Neural cell (in vitro differentiated cells): ENCODE measurements at regions not wholly inside any gene's neighbourhood (a gene's known extent, or its start where the extent isn't known, plus 50 kb on each side); places are given as distances from the start of the nearest gene placed in this dataset.

Source experiments
- H2AFZ ChIP-seq: fragments of 200-600, 300-800 bp; sonication (generic), shearing (Covaris generic); 2 replicates; pipeline ENCODE4 v1.6.0; 2014; ENCODE audit warnings: low read depth, mild to moderate bottlenecking, antibody characterized with exemption, low read length, moderate library complexity
- H3F3A ChIP-seq: fragments of 200-600 bp; shearing (Covaris generic); 2 replicates; pipeline ENCODE4 v1.6.1; 2016; ENCODE audit warnings: mild to moderate bottlenecking, moderate library complexity, mixed read lengths, antibody characterized with exemption, low read length; ENCODE audit not compliant: insufficient read depth, poor library complexity, severe bottlenecking
- H3K27ac ChIP-seq: fragments of 200-600, 300-800 bp; sonication (generic), shearing (Covaris generic); 2 replicates; pipeline ENCODE4 v1.5.1; 2014; ENCODE audit warnings: mild to moderate bottlenecking, low read length, moderate library complexity
- H3K27me3 ChIP-seq: fragments of 300-800, 200-600 bp; sonication (generic), shearing (Covaris generic); 2 replicates; pipeline ENCODE4 v1.6.0; 2014; ENCODE audit warnings: mild to moderate bottlenecking, low read depth, low read length, moderate library complexity; ENCODE audit not compliant: insufficient read depth
- H3K36me3 ChIP-seq: fragments of 300-800, 200-600 bp; sonication (generic), shearing (Covaris generic); 2 replicates; pipeline ENCODE4 v1.5.1; 2014; ENCODE audit warnings: mild to moderate bottlenecking, antibody characterized with exemption, low read length, moderate library complexity; ENCODE audit not compliant: insufficient read depth
- H3K4me2 ChIP-seq: fragments of 300-800, 200-600 bp; sonication (generic), shearing (Covaris generic); 2 replicates; pipeline ENCODE4 v1.6.0; 2014; ENCODE audit warnings: mild to moderate bottlenecking, low read length
- H3K4me3 ChIP-seq: fragments of 300-800, 200-600 bp; sonication (generic), shearing (Covaris generic); 2 replicates; pipeline ENCODE4 v1.5.1; 2014; ENCODE audit warnings: mild to moderate bottlenecking, low read length, moderate library complexity
- H3K79me2 ChIP-seq: fragments of 200-600 bp; shearing (Covaris generic); replicated peaks from 2 replicates; pipeline ENCODE4 v1.6.0; 2014; ENCODE audit warnings: mild to moderate bottlenecking, low read length, moderate library complexity; ENCODE audit not compliant: insufficient read depth
- H3K9ac ChIP-seq: fragments of 300-800, 200-600 bp; sonication (generic), shearing (Covaris generic); 2 replicates; pipeline ENCODE4 v1.6.1; 2016; ENCODE audit warnings: mild to moderate bottlenecking, low read length, mixed read lengths
- H3K9me2 ChIP-seq: fragments of 200-600 bp; shearing (Covaris generic); 2 replicates; pipeline ENCODE4 v1.6.1; 2016; ENCODE audit warnings: mild to moderate bottlenecking, low read length, mixed read lengths; ENCODE audit not compliant: insufficient read depth
- H3K9me3 ChIP-seq: fragments of 200-600, 300-800 bp; sonication (generic), shearing (Covaris generic); 2 replicates; pipeline ENCODE4 v1.6.1; 2016; ENCODE audit warnings: mild to moderate bottlenecking, mixed run types, low read length, moderate library complexity, mixed read lengths
- H4K20me1 ChIP-seq: fragments of 200-600 bp; shearing (Covaris generic); 2 replicates; pipeline ENCODE4 v1.6.1; 2016; ENCODE audit warnings: mild to moderate bottlenecking, mixed run types; ENCODE audit not compliant: insufficient read depth
- EP300 ChIP-seq: fragments of 450-650 bp; conservative IDR thresholded peaks from 2 replicates; pipeline ENCODE4 v1.6.1; 2014; ENCODE audit warnings: antibody characterized with exemption, mild to moderate bottlenecking, moderate library complexity; ENCODE audit not compliant: poor library complexity, severe bottlenecking
- EZH2 ChIP-seq: fragments of 200-600, 300-800 bp; shearing (Covaris generic), sonication (generic); IDR thresholded peaks from 2 replicates; pipeline ENCODE4 v1.6.1; 2014; ENCODE audit warnings: antibody characterized with exemption, low read length, borderline replicate concordance, mild to moderate bottlenecking; ENCODE audit not compliant: insufficient read depth, poor library complexity, severe bottlenecking
- MXI1 ChIP-seq: fragments of 450-650 bp; conservative IDR thresholded peaks from 2 replicates; pipeline ENCODE4 v1.6.1; 2014; ENCODE audit warnings: antibody characterized with exemption, mild to moderate bottlenecking; ENCODE audit not compliant: poor library complexity, severe bottlenecking
- POLR2AphosphoS5 ChIP-seq: IDR thresholded peaks from 2 replicates; pipeline ENCODE4 v1.6.1; 2012
- RAD21 ChIP-seq: fragments of 450-650 bp; conservative IDR thresholded peaks from 2 replicates; pipeline ENCODE4 v1.6.1; 2014; ENCODE audit warnings: antibody characterized with exemption, mild to moderate bottlenecking, moderate library complexity
- SMC3 ChIP-seq: fragments of 450-650 bp; conservative IDR thresholded peaks from 2 replicates; pipeline ENCODE4 v1.6.1; 2014; ENCODE audit warnings: antibody characterized with exemption, mild to moderate bottlenecking, moderate library complexity; ENCODE audit not compliant: poor library complexity
- TAF1 ChIP-seq: IDR thresholded peaks from 2 replicates; pipeline ENCODE4 v1.6.1; 2012; ENCODE audit warnings: low read depth
- TF ChIP-seq, protein P1 (sequence below): IDR thresholded peaks from 2 replicates; pipeline ENCODE4 v1.6.1; 2012; ENCODE audit warnings: borderline replicate concordance
- TF ChIP-seq, protein P2 (sequence below): fragments of 450-650 bp; IDR thresholded peaks from 2 replicates; pipeline ENCODE4 v1.5.1; 2014; ENCODE audit warnings: antibody characterized with exemption, mild to moderate bottlenecking, moderate library complexity; ENCODE audit not compliant: poor library complexity, severe bottlenecking

DNA sequence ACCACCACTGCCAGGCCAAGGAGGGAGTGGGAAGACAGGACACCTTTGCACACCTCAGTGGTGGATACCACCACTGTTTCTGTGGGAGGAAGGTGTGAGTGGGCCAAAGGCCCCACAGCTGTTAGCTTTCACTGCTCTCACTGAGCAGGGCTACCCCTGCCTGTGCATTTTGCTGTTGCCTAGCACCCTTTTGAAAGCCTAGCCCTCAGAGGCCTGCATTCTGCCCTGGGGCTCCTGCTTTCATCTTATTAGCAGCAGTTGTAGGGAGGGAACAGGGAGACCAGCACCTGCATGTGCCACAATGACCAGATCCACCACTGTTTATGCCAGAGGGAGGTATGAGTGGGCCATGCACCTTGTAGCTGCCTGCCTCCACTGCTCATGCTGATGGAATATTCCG, 110.9 kb upstream of the C21orf91 start:
- Histone ChIP-seq H3K36me3 (no peaks in the 10 kb centered on the region), H2AFZ (no peak overlapping the region), H3K9ac (no peak overlapping the region), H3K27me3 (no peaks in the 10 kb centered on the region), H3K79me2 (no peaks in the 10 kb centered on the region), H3K9me3 (peaks cover 3% of the 10 kb centered on the region), H3K4me2 (no peak overlapping the region), H3F3A (no peaks in the 10 kb centered on the region), H3K9me2 (no peaks in the 10 kb centered on the region), H3K4me3 (no peak overlapping the region), H4K20me1 (no peaks in the 10 kb centered on the region), H3K27ac (no peak overlapping the region)
- TF ChIP-seq RAD21: no peak
- TF ChIP-seq MXI1: no peak

DNA sequence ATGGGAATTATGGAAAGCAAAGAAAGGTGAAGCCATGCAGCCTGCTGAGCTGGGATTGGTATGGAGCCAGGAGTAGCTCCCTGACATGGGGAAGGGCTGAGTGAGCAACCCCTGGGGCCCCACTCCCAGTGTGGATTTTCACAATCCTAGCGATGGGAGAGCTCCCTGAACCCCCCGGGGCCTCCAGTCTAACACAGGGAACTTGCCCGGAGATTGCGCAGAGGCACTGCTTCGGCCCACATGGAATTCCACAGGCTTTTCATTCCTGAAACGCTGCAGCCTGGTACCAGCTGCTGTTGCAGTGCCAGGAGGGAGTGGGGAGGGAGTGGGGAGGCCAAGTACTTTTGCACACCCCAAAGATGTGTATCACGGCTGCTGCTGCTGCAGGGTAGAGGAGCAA, 110.4 kb upstream of the C21orf91 start:
- no peaks in the 10 kb centered on the region for H3K9me2 ChIP-seq
- H3K27ac ChIP-seq: no peak overlapping the region
- H3K9me3 ChIP-seq: peaks cover 3% of the 10 kb centered on the region
- no peak for TF ChIP-seq POLR2AphosphoS5
- no peak for TF ChIP-seq RAD21
- TF ChIP-seq, protein P1, sequence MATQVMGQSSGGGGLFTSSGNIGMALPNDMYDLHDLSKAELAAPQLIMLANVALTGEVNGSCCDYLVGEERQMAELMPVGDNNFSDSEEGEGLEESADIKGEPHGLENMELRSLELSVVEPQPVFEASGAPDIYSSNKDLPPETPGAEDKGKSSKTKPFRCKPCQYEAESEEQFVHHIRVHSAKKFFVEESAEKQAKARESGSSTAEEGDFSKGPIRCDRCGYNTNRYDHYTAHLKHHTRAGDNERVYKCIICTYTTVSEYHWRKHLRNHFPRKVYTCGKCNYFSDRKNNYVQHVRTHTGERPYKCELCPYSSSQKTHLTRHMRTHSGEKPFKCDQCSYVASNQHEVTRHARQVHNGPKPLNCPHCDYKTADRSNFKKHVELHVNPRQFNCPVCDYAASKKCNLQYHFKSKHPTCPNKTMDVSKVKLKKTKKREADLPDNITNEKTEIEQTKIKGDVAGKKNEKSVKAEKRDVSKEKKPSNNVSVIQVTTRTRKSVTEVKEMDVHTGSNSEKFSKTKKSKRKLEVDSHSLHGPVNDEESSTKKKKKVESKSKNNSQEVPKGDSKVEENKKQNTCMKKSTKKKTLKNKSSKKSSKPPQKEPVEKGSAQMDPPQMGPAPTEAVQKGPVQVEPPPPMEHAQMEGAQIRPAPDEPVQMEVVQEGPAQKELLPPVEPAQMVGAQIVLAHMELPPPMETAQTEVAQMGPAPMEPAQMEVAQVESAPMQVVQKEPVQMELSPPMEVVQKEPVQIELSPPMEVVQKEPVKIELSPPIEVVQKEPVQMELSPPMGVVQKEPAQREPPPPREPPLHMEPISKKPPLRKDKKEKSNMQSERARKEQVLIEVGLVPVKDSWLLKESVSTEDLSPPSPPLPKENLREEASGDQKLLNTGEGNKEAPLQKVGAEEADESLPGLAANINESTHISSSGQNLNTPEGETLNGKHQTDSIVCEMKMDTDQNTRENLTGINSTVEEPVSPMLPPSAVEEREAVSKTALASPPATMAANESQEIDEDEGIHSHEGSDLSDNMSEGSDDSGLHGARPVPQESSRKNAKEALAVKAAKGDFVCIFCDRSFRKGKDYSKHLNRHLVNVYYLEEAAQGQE: no peak
- TF ChIP-seq, protein P2, sequence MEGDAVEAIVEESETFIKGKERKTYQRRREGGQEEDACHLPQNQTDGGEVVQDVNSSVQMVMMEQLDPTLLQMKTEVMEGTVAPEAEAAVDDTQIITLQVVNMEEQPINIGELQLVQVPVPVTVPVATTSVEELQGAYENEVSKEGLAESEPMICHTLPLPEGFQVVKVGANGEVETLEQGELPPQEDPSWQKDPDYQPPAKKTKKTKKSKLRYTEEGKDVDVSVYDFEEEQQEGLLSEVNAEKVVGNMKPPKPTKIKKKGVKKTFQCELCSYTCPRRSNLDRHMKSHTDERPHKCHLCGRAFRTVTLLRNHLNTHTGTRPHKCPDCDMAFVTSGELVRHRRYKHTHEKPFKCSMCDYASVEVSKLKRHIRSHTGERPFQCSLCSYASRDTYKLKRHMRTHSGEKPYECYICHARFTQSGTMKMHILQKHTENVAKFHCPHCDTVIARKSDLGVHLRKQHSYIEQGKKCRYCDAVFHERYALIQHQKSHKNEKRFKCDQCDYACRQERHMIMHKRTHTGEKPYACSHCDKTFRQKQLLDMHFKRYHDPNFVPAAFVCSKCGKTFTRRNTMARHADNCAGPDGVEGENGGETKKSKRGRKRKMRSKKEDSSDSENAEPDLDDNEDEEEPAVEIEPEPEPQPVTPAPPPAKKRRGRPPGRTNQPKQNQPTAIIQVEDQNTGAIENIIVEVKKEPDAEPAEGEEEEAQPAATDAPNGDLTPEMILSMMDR: no peak
- no peak for TF ChIP-seq MXI1
- no peak for TF ChIP-seq EP300
- TF ChIP-seq SMC3: no peak
- TF ChIP-seq TAF1: no peak
- TF ChIP-seq EZH2: no peak
- H3K4me3 ChIP-seq: no peak overlapping the region
- no peaks in the 10 kb centered on the region for H3K27me3 ChIP-seq
- H3K9ac ChIP-seq: no peak overlapping the region
- no peaks in the 10 kb centered on the region for H4K20me1 ChIP-seq
- no peak overlapping the region for H2AFZ ChIP-seq
- H3K79me2 ChIP-seq: no peaks in the 10 kb centered on the region
- no peaks in the 10 kb centered on the region for H3K36me3 ChIP-seq
- H3F3A ChIP-seq: no peaks in the 10 kb centered on the region
- H3K4me2 ChIP-seq: no peak overlapping the region

DNA sequence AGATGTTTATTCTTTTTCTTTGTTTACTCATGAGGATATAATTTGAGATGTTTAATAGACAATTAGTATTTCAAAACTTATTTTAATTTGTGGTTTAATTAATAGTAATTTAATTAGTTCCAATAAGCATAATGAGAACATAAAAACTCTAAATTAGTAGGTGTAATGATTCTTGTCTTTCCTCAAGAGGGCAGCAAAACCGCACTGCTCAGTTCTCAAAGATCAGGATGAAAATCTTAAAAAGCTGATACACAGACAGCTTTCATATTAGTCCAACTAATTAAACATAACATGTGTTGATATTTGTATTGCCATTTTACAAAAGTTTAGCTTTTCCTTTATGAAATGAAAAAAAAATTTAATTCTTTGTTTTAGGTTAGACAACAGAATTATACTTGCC, 106.7 kb upstream of the C21orf91 start:
- H3K27ac ChIP-seq: no peak overlapping the region
- no peaks in the 10 kb centered on the region for H3K9me3 ChIP-seq
- H3K36me3 ChIP-seq: no peaks in the 10 kb centered on the region
- H3K4me3 ChIP-seq: no peak overlapping the region
- no peak overlapping the region for H3K9ac ChIP-seq
- H4K20me1 ChIP-seq: no peaks in the 10 kb centered on the region
- no peaks in the 10 kb centered on the region for H3K9me2 ChIP-seq
- H3K27me3 ChIP-seq: no peaks in the 10 kb centered on the region
- no peaks in the 10 kb centered on the region for H3K79me2 ChIP-seq
- no peak for TF ChIP-seq MXI1
- TF ChIP-seq, protein P2: peak; percentile 83
- TF ChIP-seq TAF1: no peak
- no peak for TF ChIP-seq POLR2AphosphoS5
- TF ChIP-seq, protein P1: no peak
- TF ChIP-seq SMC3: peak; percentile 76
- peak; percentile 86 for TF ChIP-seq RAD21
- TF ChIP-seq EZH2: no peak
- no peak for TF ChIP-seq EP300
- H2AFZ ChIP-seq: no peak overlapping the region
- no peak overlapping the region for H3K4me2 ChIP-seq
- H3F3A ChIP-seq: no peaks in the 10 kb centered on the region
